ENCODE measurements at regions not wholly inside any gene's neighbourhood (a gene's known extent, or its start where the extent isn't known, plus 50 kb on each side); places are given as distances from the start of the nearest gene placed in this dataset.

DNA sequence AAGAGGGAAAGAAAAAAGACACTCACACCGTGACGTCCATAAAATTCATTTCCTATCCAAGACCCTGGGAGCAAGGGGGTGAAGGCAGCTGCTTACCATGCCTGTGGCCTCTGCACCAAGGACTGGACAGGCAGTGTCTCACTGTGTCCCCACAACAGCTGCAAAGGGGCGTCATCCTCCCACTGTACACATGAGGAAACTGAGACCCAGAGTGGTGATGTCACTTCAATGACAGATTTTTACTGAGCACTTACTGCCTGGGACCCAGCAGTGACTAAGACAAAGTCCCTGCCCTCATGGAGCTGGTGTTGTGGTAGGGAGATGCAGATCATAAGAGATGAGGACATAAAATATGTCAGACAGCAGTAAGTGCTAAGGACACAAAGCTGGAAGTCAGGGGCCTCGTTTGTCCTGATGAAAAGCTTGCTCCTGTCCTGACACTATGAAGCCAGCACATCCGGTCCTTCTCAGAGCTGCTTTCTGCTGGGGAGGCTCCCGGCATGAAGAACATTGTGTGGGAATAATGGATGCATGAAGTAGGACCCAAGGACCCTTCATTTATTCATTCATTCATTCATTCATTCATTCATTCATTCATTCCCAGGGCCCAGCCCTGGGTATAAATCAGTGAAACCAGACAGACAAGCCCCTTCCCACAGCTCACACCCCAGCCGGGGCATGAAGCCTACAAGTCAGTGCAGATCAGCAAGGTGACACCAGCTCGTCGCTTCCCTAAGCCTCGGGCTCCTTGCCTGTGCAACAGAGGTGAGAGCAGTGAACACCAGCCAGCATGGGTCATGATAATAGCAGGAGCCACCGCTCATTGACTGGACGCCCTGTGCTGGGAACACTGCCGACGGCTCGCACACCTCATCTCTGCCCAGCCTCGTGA lies 473.7 kb downstream of the MATN1 start:
- Histone ChIP-seq H3K36me3 (ENCODE audit: control insufficient read depth in 2 of 2, insufficient read depth in 2 of 2, low read length in 2 of 2) (no peaks in the 10 kb centered on the region), H3K4me1 (ENCODE audit: control insufficient read depth, insufficient read depth, low read length) (no peaks in the 10 kb centered on the region), H3K4me3 (ENCODE audit: low read length in 2 of 2) (no peak overlapping the region), H3K27ac (ENCODE audit: low read length) (no peak overlapping the region), H3K27me3 (ENCODE audit: control insufficient read depth in 1 of 2, insufficient read depth in 2 of 2, low read length in 2 of 2) (peaks cover 7 to 26% of the 10 kb centered on the region in 2 donors), H3K9me3 (ENCODE audit: control insufficient read depth in 2 of 2, low read length in 2 of 2) (no peaks in the 10 kb centered on the region), H3K9ac (ENCODE audit: low read length in 2 of 2) (no peak overlapping the region)

DNA sequence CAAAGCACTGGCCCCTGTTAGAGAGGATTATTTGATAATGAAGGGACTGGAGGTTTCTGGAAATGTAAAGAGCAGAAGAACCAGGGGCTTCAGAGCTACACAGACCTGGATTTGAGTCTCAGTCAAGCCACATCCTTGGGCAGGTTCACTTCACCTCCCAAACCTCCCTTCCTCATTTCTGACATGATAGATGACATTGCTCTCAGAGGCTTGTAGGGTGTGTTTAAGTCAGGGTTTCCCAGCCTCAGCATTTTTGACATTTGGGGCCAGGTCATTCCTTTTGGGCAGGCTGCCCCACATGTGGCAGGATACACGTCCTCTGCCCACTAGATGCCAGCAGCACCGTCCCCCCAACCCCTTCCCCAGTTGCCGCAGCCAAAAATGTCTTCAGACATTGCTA lies 474.6 kb downstream of the MATN1 start:
- Histone ChIP-seq H3K27ac (ENCODE audit: low read length) (no peak overlapping the region), H3K36me3 (ENCODE audit: control insufficient read depth in 2 of 2, insufficient read depth in 2 of 2, low read length in 2 of 2) (no peaks in the 10 kb centered on the region), H3K4me1 (ENCODE audit: control insufficient read depth, insufficient read depth, low read length) (no peaks in the 10 kb centered on the region), H3K9ac (ENCODE audit: low read length in 2 of 2) (no peak overlapping the region), H3K9me3 (ENCODE audit: control insufficient read depth in 2 of 2, low read length in 2 of 2) (no peaks in the 10 kb centered on the region), H3K4me3 (ENCODE audit: low read length in 2 of 2) (no peak overlapping the region), H3K27me3 (ENCODE audit: control insufficient read depth in 1 of 2, insufficient read depth in 2 of 2, low read length in 2 of 2) (peaks cover 9 to 24% of the 10 kb centered on the region in 2 donors)

DNA sequence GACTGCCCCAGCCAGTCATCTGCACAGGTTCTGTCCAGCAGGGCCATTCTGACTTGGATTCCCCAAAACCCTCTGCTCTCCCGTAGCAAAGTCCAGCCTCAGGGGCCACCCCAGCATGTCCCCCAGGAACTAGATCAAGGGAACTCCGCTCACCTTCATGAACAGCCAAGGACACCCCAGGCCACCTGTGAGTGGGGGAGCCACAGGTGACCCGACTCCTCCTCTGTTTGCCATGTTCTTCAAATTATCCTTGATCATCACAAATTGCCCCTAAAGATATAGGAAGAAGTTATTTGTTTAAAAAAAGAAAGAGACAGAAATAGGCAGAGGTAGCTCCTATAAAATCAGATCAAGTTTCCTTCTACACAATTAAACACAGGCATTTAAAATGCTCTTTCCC lies 475.0 kb downstream of the MATN1 start:
- H3K27ac ChIP-seq (ENCODE audit: low read length) = no peak overlapping the region
- H3K4me3 ChIP-seq (ENCODE audit: low read length in 2 of 2) = no peak overlapping the region
- H3K27me3 ChIP-seq (ENCODE audit: control insufficient read depth in 1 of 2, insufficient read depth in 2 of 2, low read length in 2 of 2) = peaks cover 10 to 24% of the 10 kb centered on the region in 2 donors
- H3K4me1 ChIP-seq (ENCODE audit: control insufficient read depth, insufficient read depth, low read length) = no peaks in the 10 kb centered on the region
- no peaks in the 10 kb centered on the region for H3K9me3 ChIP-seq (ENCODE audit: control insufficient read depth in 2 of 2, low read length in 2 of 2)
- no peak overlapping the region for H3K9ac ChIP-seq (ENCODE audit: low read length in 2 of 2)
- H3K36me3 ChIP-seq (ENCODE audit: control insufficient read depth in 2 of 2, insufficient read depth in 2 of 2, low read length in 2 of 2) = no peaks in the 10 kb centered on the region

DNA sequence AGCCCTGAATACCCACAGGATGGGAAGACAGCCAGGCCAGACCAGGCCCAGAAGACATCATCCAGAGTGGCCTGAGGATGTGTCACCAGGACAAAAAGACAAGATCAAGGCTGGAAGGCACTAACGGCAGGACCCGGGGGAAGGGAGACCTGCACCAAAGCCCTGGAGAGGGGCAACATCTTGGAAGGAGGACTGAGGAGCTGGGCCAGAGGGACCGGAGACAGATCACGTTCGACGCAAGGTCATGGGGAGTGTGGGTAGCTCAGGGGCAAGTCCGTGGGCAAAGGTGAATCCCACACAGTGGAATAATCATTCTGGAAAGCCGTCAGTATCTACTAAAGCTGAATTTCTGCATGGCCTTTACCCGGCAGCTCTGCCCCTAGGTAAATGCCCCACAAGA lies 478.6 kb downstream of the MATN1 start:
- H3K36me3 ChIP-seq (ENCODE audit: control insufficient read depth in 2 of 2, insufficient read depth in 2 of 2, low read length in 2 of 2) = no peaks in the 10 kb centered on the region
- no peaks in the 10 kb centered on the region for H3K9me3 ChIP-seq (ENCODE audit: control insufficient read depth in 2 of 2, low read length in 2 of 2)
- H3K27me3 ChIP-seq (ENCODE audit: control insufficient read depth in 1 of 2, insufficient read depth in 2 of 2, low read length in 2 of 2) = peaks cover 14 to 28% of the 10 kb centered on the region in 2 donors

DNA sequence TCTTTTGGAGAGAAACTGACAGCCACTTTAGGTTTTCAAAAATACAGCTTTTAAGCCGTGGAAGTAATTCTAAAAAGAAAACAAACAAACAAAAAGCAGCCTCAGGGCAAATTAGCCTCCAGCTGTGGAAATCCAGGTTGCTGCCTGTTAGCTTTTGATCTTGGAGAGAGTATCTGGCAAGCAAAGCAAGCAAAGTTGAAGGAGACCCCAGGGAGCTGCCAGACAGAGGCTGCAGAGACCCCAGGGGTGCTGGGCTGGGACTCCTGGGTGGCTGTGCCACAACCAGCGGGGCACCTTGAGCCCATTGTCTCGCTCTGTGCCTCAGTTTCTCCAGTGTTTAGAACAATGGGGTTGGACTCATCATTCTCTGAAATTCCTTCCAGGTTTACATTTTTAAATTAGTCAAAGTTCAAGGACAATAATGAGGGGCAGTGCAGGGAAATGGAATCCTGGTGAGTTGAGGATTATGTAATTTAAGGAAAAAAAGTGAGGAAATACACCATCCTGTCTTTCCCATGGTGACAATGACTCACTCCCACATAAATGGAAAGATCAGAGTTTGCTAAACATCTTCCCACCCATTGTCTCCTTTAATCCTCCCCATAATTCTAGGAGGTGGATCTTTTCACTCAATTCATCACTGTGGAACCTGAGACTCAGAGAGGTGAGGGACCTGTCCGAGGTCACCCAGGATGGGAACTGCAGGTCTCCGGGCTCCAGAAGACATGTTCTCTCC lies 480.5 kb downstream of the MATN1 start:
- H3K27ac ChIP-seq (ENCODE audit: low read length) = no peak overlapping the region
- H3K36me3 ChIP-seq (ENCODE audit: control insufficient read depth in 2 of 2, insufficient read depth in 2 of 2, low read length in 2 of 2) = no peaks in the 10 kb centered on the region
- H3K9me3 ChIP-seq (ENCODE audit: control insufficient read depth in 2 of 2, low read length in 2 of 2) = no peaks in the 10 kb centered on the region
- peaks cover 14 to 23% of the 10 kb centered on the region in 2 donors for H3K27me3 ChIP-seq (ENCODE audit: control insufficient read depth in 1 of 2, insufficient read depth in 2 of 2, low read length in 2 of 2)
- H3K4me3 ChIP-seq (ENCODE audit: low read length in 2 of 2) = no peak overlapping the region
- H3K4me1 ChIP-seq (ENCODE audit: control insufficient read depth, insufficient read depth, low read length) = no peaks in the 10 kb centered on the region
- H3K9ac ChIP-seq (ENCODE audit: low read length in 2 of 2) = no peak overlapping the region

More for the DNA sequence above, 478.6 kb downstream of the MATN1 start:
- Histone ChIP-seq H3K4me1 (ENCODE audit: control insufficient read depth, insufficient read depth, low read length) (no peaks in the 10 kb centered on the region), H3K9ac (ENCODE audit: low read length in 2 of 2) (no peak overlapping the region), H3K27ac (ENCODE audit: low read length) (no peak overlapping the region), H3K4me3 (ENCODE audit: low read length in 2 of 2) (no peak overlapping the region)

DNA sequence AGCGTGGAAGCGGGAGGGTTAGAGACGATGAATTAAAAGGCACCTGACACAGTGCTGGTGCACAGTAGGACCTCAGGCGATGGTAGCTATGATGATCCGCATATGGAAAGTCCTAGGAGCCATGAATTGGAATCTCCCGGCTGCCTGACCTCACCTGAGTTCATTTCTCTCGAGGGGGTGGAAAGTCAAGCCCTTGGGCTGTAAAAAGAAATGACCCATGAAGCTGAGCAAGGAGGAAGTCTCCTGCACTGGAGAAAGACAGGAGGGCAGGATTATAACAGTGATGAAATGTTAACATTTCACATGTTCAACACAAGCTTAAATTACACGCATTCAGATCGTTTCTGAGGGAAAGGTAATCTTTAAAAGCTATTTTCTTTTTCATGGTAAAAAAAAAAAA lies 481.2 kb downstream of the MATN1 start:
- no peaks in the 10 kb centered on the region for H3K36me3 ChIP-seq (ENCODE audit: control insufficient read depth in 2 of 2, insufficient read depth in 2 of 2, low read length in 2 of 2)
- no peaks in the 10 kb centered on the region for H3K9me3 ChIP-seq (ENCODE audit: control insufficient read depth in 2 of 2, low read length in 2 of 2)
- H3K27me3 ChIP-seq (ENCODE audit: control insufficient read depth in 1 of 2, insufficient read depth in 2 of 2, low read length in 2 of 2) = peaks cover 14 to 23% of the 10 kb centered on the region in 2 donors
- no peak overlapping the region for H3K9ac ChIP-seq (ENCODE audit: low read length in 2 of 2)
- H3K4me3 ChIP-seq (ENCODE audit: low read length in 2 of 2) = no peak overlapping the region
- no peak overlapping the region for H3K27ac ChIP-seq (ENCODE audit: low read length)
- H3K4me1 ChIP-seq (ENCODE audit: control insufficient read depth, insufficient read depth, low read length) = no peaks in the 10 kb centered on the region

DNA sequence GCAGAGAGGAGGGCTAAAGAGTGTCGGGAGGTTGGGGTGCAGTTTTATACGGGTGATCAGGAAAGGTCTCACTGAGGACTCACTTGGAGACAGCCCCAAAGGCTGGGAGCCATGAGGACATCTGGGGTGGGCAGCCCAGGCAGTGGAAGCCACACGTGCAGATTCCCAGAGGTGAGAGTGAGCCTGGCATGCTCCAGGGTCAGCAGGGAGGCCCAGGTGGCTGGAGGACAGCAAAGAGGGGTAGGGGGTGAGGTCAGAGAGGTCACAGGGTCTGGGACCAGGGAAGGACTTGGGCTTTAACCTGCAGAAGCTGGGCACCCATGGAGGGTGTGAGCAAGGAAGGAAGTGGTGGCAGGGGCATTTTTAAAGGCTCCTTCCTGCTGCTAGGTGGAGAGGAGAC lies 481.7 kb downstream of the MATN1 start:
- H3K9me3 ChIP-seq (ENCODE audit: control insufficient read depth in 2 of 2, low read length in 2 of 2) = no peaks in the 10 kb centered on the region
- no peaks in the 10 kb centered on the region for H3K4me1 ChIP-seq (ENCODE audit: control insufficient read depth, insufficient read depth, low read length)
- peaks cover 14 to 23% of the 10 kb centered on the region in 2 donors for H3K27me3 ChIP-seq (ENCODE audit: control insufficient read depth in 1 of 2, insufficient read depth in 2 of 2, low read length in 2 of 2)
- H3K36me3 ChIP-seq (ENCODE audit: control insufficient read depth in 2 of 2, insufficient read depth in 2 of 2, low read length in 2 of 2) = no peaks in the 10 kb centered on the region
- no peak overlapping the region for H3K27ac ChIP-seq (ENCODE audit: low read length)
- no peak overlapping the region for H3K4me3 ChIP-seq (ENCODE audit: low read length in 2 of 2)
- no peak overlapping the region for H3K9ac ChIP-seq (ENCODE audit: low read length in 2 of 2)

DNA sequence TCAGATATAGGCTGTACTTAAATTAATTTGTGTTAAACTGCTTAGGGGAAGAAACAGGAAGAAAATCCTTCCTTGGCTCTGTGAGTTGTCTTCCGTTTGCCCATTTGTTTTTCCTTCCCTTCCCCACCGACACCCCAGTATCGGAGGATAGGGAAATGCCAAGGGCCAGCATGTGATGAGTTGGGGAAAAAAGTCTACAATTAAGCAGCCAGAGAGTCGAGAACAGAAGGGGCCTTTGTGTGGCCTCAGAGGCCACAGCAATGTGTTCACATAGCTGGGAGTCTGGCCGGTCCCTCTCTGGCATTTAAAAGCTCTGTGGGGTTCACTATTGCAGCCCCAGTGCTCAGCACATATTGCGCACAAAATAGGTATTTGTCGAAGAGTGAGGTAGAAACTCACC lies 489.3 kb downstream of the MATN1 start:
- no peak overlapping the region for H3K4me3 ChIP-seq (ENCODE audit: low read length in 2 of 2)
- peaks cover 0 to 4% of the 10 kb centered on the region in 2 donors for H3K9me3 ChIP-seq (ENCODE audit: control insufficient read depth in 2 of 2, low read length in 2 of 2)
- H3K27me3 ChIP-seq (ENCODE audit: control insufficient read depth in 1 of 2, insufficient read depth in 2 of 2, low read length in 2 of 2) = peaks cover 0 to 4% of the 10 kb centered on the region in 2 donors
- H3K36me3 ChIP-seq (ENCODE audit: control insufficient read depth in 2 of 2, insufficient read depth in 2 of 2, low read length in 2 of 2) = no peaks in the 10 kb centered on the region
- H3K27ac ChIP-seq (ENCODE audit: low read length) = no peak overlapping the region
- H3K9ac ChIP-seq (ENCODE audit: low read length in 2 of 2) = no peak overlapping the region
- H3K4me1 ChIP-seq (ENCODE audit: control insufficient read depth, insufficient read depth, low read length) = no peaks in the 10 kb centered on the region

DNA sequence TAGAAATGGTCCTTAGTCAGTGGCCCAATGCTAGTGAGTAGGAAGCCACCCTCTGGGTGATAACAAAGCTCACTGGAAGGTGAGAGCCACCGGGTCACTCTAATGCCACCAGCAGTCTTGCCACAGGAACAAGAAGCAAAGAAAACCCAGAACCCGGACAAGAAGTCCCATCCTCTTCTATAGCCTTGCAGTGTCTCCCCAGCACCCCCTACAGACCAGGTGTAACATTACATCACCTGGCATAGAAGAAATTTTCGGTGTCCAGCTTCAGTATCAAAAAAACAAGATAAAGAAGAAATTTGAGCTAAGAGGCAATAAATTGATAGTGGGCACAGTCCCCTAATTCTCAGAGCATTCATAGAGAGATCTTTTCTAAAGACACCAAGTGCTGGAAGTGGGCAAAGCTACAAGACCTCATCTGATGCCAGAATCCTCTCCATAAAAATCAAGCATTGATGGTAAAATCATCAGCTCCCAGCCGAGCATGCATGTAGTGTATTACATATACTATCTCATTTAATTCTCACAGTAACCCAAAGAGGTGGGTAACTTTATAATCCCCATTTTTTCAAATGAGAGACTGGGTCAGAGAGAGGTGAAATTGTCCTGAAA lies 491.0 kb downstream of the MATN1 start:
- no peak overlapping the region for H3K9ac ChIP-seq (ENCODE audit: low read length in 2 of 2)
- H3K36me3 ChIP-seq (ENCODE audit: control insufficient read depth in 2 of 2, insufficient read depth in 2 of 2, low read length in 2 of 2) = no peaks in the 10 kb centered on the region
- peaks cover 0 to 4% of the 10 kb centered on the region in 2 donors for H3K9me3 ChIP-seq (ENCODE audit: control insufficient read depth in 2 of 2, low read length in 2 of 2)
- H3K27me3 ChIP-seq (ENCODE audit: control insufficient read depth in 1 of 2, insufficient read depth in 2 of 2, low read length in 2 of 2) = peaks cover 0 to 5% of the 10 kb centered on the region in 2 donors
- no peaks in the 10 kb centered on the region for H3K4me1 ChIP-seq (ENCODE audit: control insufficient read depth, insufficient read depth, low read length)
- H3K27ac ChIP-seq (ENCODE audit: low read length) = no peak overlapping the region
- H3K4me3 ChIP-seq (ENCODE audit: low read length in 2 of 2) = no peak overlapping the region

DNA sequence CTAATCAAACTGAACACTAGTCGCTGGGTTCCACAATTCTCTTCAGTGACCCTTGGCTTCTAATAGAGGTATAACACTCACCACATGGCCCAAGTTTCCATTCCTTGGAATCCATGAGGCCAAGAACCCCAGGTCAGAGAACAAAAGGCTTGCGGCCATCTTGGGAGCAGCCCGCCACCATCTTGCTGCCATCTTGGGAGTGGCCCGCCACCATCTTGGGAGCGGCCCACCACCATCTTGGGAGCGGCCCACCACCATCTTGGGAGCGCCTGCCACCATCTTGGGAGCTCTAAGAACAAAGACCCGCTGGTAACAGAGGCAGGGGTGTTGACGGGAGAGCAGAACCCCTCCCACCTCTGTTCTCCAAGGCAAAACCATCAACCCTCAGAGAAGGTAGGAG lies 493.4 kb downstream of the MATN1 start:
- no peaks in the 10 kb centered on the region for H3K36me3 ChIP-seq (ENCODE audit: control insufficient read depth in 2 of 2, insufficient read depth in 2 of 2, low read length in 2 of 2)
- no peaks in the 10 kb centered on the region for H3K4me1 ChIP-seq (ENCODE audit: control insufficient read depth, insufficient read depth, low read length)
- peaks cover 5 to 17% of the 10 kb centered on the region in 2 donors for H3K27me3 ChIP-seq (ENCODE audit: control insufficient read depth in 1 of 2, insufficient read depth in 2 of 2, low read length in 2 of 2)
- H3K27ac ChIP-seq (ENCODE audit: low read length) = no peak overlapping the region
- H3K9ac ChIP-seq (ENCODE audit: low read length in 2 of 2) = no peak overlapping the region
- H3K9me3 ChIP-seq (ENCODE audit: control insufficient read depth in 2 of 2, low read length in 2 of 2) = peaks cover 0 to 4% of the 10 kb centered on the region in 2 donors
- H3K4me3 ChIP-seq (ENCODE audit: low read length in 2 of 2) = no peak overlapping the region
